ENCODE measurements at regions not wholly inside any gene's neighbourhood (a gene's known extent, or its start where the extent isn't known, plus 50 kb on each side); places are given as distances from the start of the nearest gene placed in this dataset.

GRCh38 chr7:18312482-18312881 lies 183.1 kb upstream of the HDAC9 start:
- H3K4me3 ChIP-seq (ENCODE audit: low read depth, low read length) = no peak overlapping the region
- TF ChIP-seq CTCF (conservative IDR thresholded peaks at IDR 0.05; ENCODE audit: low read depth, low read length) = no peak
- no peak for DNase-seq (ENCODE audit: low read depth)

- no peak for TF ChIP-seq CTCF (conservative IDR thresholded peaks at IDR 0.05; ENCODE audit: low read depth, low read length)
- peak; percentile 9 for DNase-seq (ENCODE audit: low read depth)
- no peak overlapping the region for H3K4me3 ChIP-seq (ENCODE audit: low read depth, low read length)
These were observed 181.6 kb upstream of the HDAC9 start for GRCh38 chr7:18313965-18314364.

GRCh38 chr7:18315241-18315640 lies 180.3 kb upstream of the HDAC9 start:
- no peak for TF ChIP-seq CTCF (conservative IDR thresholded peaks at IDR 0.05; ENCODE audit: low read depth, low read length)
- DNase-seq (ENCODE audit: low read depth) = no peak

GRCh38 chr7:18317941-18318340 lies 177.6 kb upstream of the HDAC9 start:
- DNase-seq (ENCODE audit: low read depth) = no peak
- H3K4me3 ChIP-seq (ENCODE audit: low read depth, low read length) = no peak overlapping the region
- TF ChIP-seq CTCF (conservative IDR thresholded peaks at IDR 0.05; ENCODE audit: low read depth, low read length) = no peak

More at GRCh38 chr7:18315241-18315640, 180.3 kb upstream of the HDAC9 start:
- no peak overlapping the region for H3K4me3 ChIP-seq (ENCODE audit: low read depth, low read length)

GRCh38 chr7:18320422-18320821 lies 175.1 kb upstream of the HDAC9 start:
- DNase-seq (ENCODE audit: low read depth) = no peak
- H3K4me3 ChIP-seq (ENCODE audit: low read depth, low read length) = no peak overlapping the region
- TF ChIP-seq CTCF (conservative IDR thresholded peaks at IDR 0.05; ENCODE audit: low read depth, low read length) = no peak

DNA sequence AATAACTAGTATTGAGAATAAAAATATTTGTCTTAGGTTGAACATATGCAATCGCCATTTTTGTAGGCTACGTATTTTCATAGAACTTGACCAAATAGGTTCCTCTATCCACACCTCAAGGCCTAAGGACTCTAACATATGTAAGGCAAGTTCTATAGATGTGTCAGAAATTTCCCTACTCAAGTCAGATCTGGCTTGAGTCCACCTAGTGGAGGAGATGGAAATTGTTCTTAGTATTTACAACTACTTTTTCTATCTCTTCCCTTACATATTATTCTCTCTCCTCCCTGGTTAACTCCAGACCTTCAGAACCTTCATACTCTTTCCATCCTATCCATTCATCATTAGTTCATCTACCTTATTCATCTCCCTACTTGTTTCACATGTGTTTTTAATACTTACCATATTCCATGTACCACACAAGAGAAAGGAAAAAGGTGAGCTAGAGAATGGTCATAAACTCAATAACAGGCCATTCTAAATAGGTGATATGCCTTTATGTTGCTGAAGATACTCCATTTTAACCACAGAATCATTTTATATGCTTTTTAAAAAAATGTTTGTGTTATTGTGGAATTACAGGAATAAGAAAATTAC lies 174.5 kb upstream of the HDAC9 start:
- DNase-seq (ENCODE audit: low read depth) = peak; percentile 76
- H3K4me3 ChIP-seq (ENCODE audit: low read depth, low read length) = no peak overlapping the region
- TF ChIP-seq CTCF (conservative IDR thresholded peaks at IDR 0.05; ENCODE audit: low read depth, low read length) = peak; percentile 67

DNA sequence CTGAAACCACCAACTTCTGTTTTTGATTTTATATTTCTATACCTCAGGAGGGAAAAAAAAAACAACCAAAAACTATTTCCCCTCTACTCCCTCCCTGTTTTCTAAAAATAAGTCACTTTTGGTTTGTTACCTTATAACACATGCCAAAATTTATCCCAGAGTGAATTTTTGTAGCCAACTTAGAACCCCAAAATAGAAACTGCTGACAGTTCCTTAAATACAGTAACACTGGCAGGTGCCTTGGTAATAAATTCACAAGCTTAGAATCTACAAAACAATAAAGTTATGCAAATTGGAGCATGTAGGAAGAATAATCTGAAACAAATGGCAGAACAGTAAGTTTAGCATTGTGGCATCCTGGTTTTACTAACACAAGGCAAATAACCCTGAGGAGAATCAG lies 165.0 kb upstream of the HDAC9 start:
- no peak for TF ChIP-seq CTCF (conservative IDR thresholded peaks at IDR 0.05; ENCODE audit: low read depth, low read length)
- no peak overlapping the region for H3K4me3 ChIP-seq (ENCODE audit: low read depth, low read length)
- DNase-seq (ENCODE audit: low read depth) = no peak
